ENCODE measurements at regions not wholly inside any gene's neighbourhood (a gene's known extent, or its start where the extent isn't known, plus 50 kb on each side); places are given as distances from the start of the nearest gene placed in this dataset.

- Histone ChIP-seq H3K36me3 (ENCODE audit: control insufficient read depth, insufficient read depth, low read length) (no peaks in the 10 kb centered on the region), H3K27me3 (replicated peaks; ENCODE audit: control insufficient read depth, insufficient read depth, low read length, poor library complexity, severe bottlenecking) (no peaks in the 10 kb centered on the region), H3K27ac (ENCODE audit: insufficient read depth, low read length, poor library complexity, severe bottlenecking) (no peak overlapping the region), H3K9me3 (ENCODE audit: control insufficient read depth, low read length) (no peaks in the 10 kb centered on the region), H3K4me3 (ENCODE audit: insufficient read depth, low read depth, low read length, poor library complexity, severe bottlenecking) (no peak overlapping the region), H3K4me1 (ENCODE audit: control insufficient read depth, insufficient read depth, low read length, poor library complexity, severe bottlenecking) (no peaks in the 10 kb centered on the region)
- DNase-seq, result no peak
Measured at GRCh38 chr21:22762463-22762862, 1764.3 kb downstream of the NCAM2 start.

- Histone ChIP-seq H3K9me3 (ENCODE audit: control insufficient read depth, low read length) (no peaks in the 10 kb centered on the region), H3K27ac (ENCODE audit: insufficient read depth, low read length, poor library complexity, severe bottlenecking) (no peak overlapping the region), H3K4me3 (ENCODE audit: insufficient read depth, low read depth, low read length, poor library complexity, severe bottlenecking) (no peak overlapping the region), H3K4me1 (ENCODE audit: control insufficient read depth, insufficient read depth, low read length, poor library complexity, severe bottlenecking) (no peaks in the 10 kb centered on the region), H3K27me3 (replicated peaks; ENCODE audit: control insufficient read depth, insufficient read depth, low read length, poor library complexity, severe bottlenecking) (no peaks in the 10 kb centered on the region), H3K36me3 (ENCODE audit: control insufficient read depth, insufficient read depth, low read length) (no peaks in the 10 kb centered on the region)
- DNase-seq, result no peak
Measured at GRCh38 chr21:22763442-22763841, 1765.2 kb downstream of the NCAM2 start.

- DNase-seq, result no peak
- Histone ChIP-seq H3K9me3 (ENCODE audit: control insufficient read depth, low read length) (no peaks in the 10 kb centered on the region), H3K36me3 (ENCODE audit: control insufficient read depth, insufficient read depth, low read length) (no peaks in the 10 kb centered on the region), H3K27ac (ENCODE audit: insufficient read depth, low read length, poor library complexity, severe bottlenecking) (no peak overlapping the region), H3K4me3 (ENCODE audit: insufficient read depth, low read depth, low read length, poor library complexity, severe bottlenecking) (no peak overlapping the region), H3K27me3 (replicated peaks; ENCODE audit: control insufficient read depth, insufficient read depth, low read length, poor library complexity, severe bottlenecking) (no peaks in the 10 kb centered on the region), H3K4me1 (ENCODE audit: control insufficient read depth, insufficient read depth, low read length, poor library complexity, severe bottlenecking) (no peaks in the 10 kb centered on the region)
Measured at GRCh38 chr21:22764222-22764621, 1766.0 kb downstream of the NCAM2 start.

- no peaks in the 10 kb centered on the region for H3K9me3 ChIP-seq (ENCODE audit: control insufficient read depth, low read length)
- no peaks in the 10 kb centered on the region for H3K4me1 ChIP-seq (ENCODE audit: control insufficient read depth, insufficient read depth, low read length, poor library complexity, severe bottlenecking)
- DNase-seq, result no peak
- H3K36me3 ChIP-seq (ENCODE audit: control insufficient read depth, insufficient read depth, low read length), result no peaks in the 10 kb centered on the region
- H3K27me3 ChIP-seq (replicated peaks; ENCODE audit: control insufficient read depth, insufficient read depth, low read length, poor library complexity, severe bottlenecking), result no peaks in the 10 kb centered on the region
- H3K4me3 ChIP-seq (ENCODE audit: insufficient read depth, low read depth, low read length, poor library complexity, severe bottlenecking), result no peak overlapping the region
- no peak overlapping the region for H3K27ac ChIP-seq (ENCODE audit: insufficient read depth, low read length, poor library complexity, severe bottlenecking)
Measured at GRCh38 chr21:22791376-22791775, 1793.2 kb downstream of the NCAM2 start.

GRCh38 chr21:22791986-22792560 lies 1793.9 kb downstream of the NCAM2 start:
- Histone ChIP-seq H3K9me3 (ENCODE audit: control insufficient read depth, low read length) (no peaks in the 10 kb centered on the region), H3K4me1 (ENCODE audit: control insufficient read depth, insufficient read depth, low read length, poor library complexity, severe bottlenecking) (no peaks in the 10 kb centered on the region), H3K27ac (ENCODE audit: insufficient read depth, low read length, poor library complexity, severe bottlenecking) (no peak overlapping the region), H3K36me3 (ENCODE audit: control insufficient read depth, insufficient read depth, low read length) (no peaks in the 10 kb centered on the region), H3K27me3 (replicated peaks; ENCODE audit: control insufficient read depth, insufficient read depth, low read length, poor library complexity, severe bottlenecking) (no peaks in the 10 kb centered on the region), H3K4me3 (ENCODE audit: insufficient read depth, low read depth, low read length, poor library complexity, severe bottlenecking) (no peak overlapping the region)
- no peak for DNase-seq

GRCh38 chr21:22795091-22795490 lies 1796.9 kb downstream of the NCAM2 start:
- Histone ChIP-seq H3K27me3 (replicated peaks; ENCODE audit: control insufficient read depth, insufficient read depth, low read length, poor library complexity, severe bottlenecking) (no peaks in the 10 kb centered on the region), H3K36me3 (ENCODE audit: control insufficient read depth, insufficient read depth, low read length) (no peaks in the 10 kb centered on the region), H3K27ac (ENCODE audit: insufficient read depth, low read length, poor library complexity, severe bottlenecking) (no peak overlapping the region), H3K9me3 (ENCODE audit: control insufficient read depth, low read length) (no peaks in the 10 kb centered on the region), H3K4me3 (ENCODE audit: insufficient read depth, low read depth, low read length, poor library complexity, severe bottlenecking) (no peak overlapping the region), H3K4me1 (ENCODE audit: control insufficient read depth, insufficient read depth, low read length, poor library complexity, severe bottlenecking) (no peaks in the 10 kb centered on the region)
- no peak for DNase-seq

GRCh38 chr21:22795644-22796043 lies 1797.4 kb downstream of the NCAM2 start:
- H3K27me3 ChIP-seq (replicated peaks; ENCODE audit: control insufficient read depth, insufficient read depth, low read length, poor library complexity, severe bottlenecking), result no peaks in the 10 kb centered on the region
- H3K4me1 ChIP-seq (ENCODE audit: control insufficient read depth, insufficient read depth, low read length, poor library complexity, severe bottlenecking), result no peaks in the 10 kb centered on the region
- no peaks in the 10 kb centered on the region for H3K9me3 ChIP-seq (ENCODE audit: control insufficient read depth, low read length)
- no peak overlapping the region for H3K27ac ChIP-seq (ENCODE audit: insufficient read depth, low read length, poor library complexity, severe bottlenecking)
- no peaks in the 10 kb centered on the region for H3K36me3 ChIP-seq (ENCODE audit: control insufficient read depth, insufficient read depth, low read length)
- H3K4me3 ChIP-seq (ENCODE audit: insufficient read depth, low read depth, low read length, poor library complexity, severe bottlenecking), result no peak overlapping the region
- DNase-seq, result no peak

- Histone ChIP-seq H3K27ac (ENCODE audit: insufficient read depth, low read length, poor library complexity, severe bottlenecking) (no peak overlapping the region), H3K4me3 (ENCODE audit: insufficient read depth, low read depth, low read length, poor library complexity, severe bottlenecking) (no peak overlapping the region), H3K4me1 (ENCODE audit: control insufficient read depth, insufficient read depth, low read length, poor library complexity, severe bottlenecking) (no peaks in the 10 kb centered on the region), H3K27me3 (replicated peaks; ENCODE audit: control insufficient read depth, insufficient read depth, low read length, poor library complexity, severe bottlenecking) (no peaks in the 10 kb centered on the region), H3K9me3 (ENCODE audit: control insufficient read depth, low read length) (no peaks in the 10 kb centered on the region), H3K36me3 (ENCODE audit: control insufficient read depth, insufficient read depth, low read length) (no peaks in the 10 kb centered on the region)
- DNase-seq, result no peak
Measured at GRCh38 chr21:22796147-22796546, 1797.9 kb downstream of the NCAM2 start.

- H3K36me3 ChIP-seq (ENCODE audit: control insufficient read depth, insufficient read depth, low read length), result no peaks in the 10 kb centered on the region
- DNase-seq, result no peak
- no peaks in the 10 kb centered on the region for H3K9me3 ChIP-seq (ENCODE audit: control insufficient read depth, low read length)
- no peaks in the 10 kb centered on the region for H3K27me3 ChIP-seq (replicated peaks; ENCODE audit: control insufficient read depth, insufficient read depth, low read length, poor library complexity, severe bottlenecking)
- no peak overlapping the region for H3K27ac ChIP-seq (ENCODE audit: insufficient read depth, low read length, poor library complexity, severe bottlenecking)
- no peaks in the 10 kb centered on the region for H3K4me1 ChIP-seq (ENCODE audit: control insufficient read depth, insufficient read depth, low read length, poor library complexity, severe bottlenecking)
- no peak overlapping the region for H3K4me3 ChIP-seq (ENCODE audit: insufficient read depth, low read depth, low read length, poor library complexity, severe bottlenecking)
Measured at GRCh38 chr21:22804151-22804550, 1805.9 kb downstream of the NCAM2 start.

- H3K27me3 ChIP-seq (replicated peaks; ENCODE audit: control insufficient read depth, insufficient read depth, low read length, poor library complexity, severe bottlenecking), result no peaks in the 10 kb centered on the region
- no peaks in the 10 kb centered on the region for H3K9me3 ChIP-seq (ENCODE audit: control insufficient read depth, low read length)
- H3K4me1 ChIP-seq (ENCODE audit: control insufficient read depth, insufficient read depth, low read length, poor library complexity, severe bottlenecking), result no peaks in the 10 kb centered on the region
- no peak for DNase-seq
- no peaks in the 10 kb centered on the region for H3K36me3 ChIP-seq (ENCODE audit: control insufficient read depth, insufficient read depth, low read length)
- no peak overlapping the region for H3K4me3 ChIP-seq (ENCODE audit: insufficient read depth, low read depth, low read length, poor library complexity, severe bottlenecking)
- no peak overlapping the region for H3K27ac ChIP-seq (ENCODE audit: insufficient read depth, low read length, poor library complexity, severe bottlenecking)
Measured at GRCh38 chr21:22806278-22806677, 1808.1 kb downstream of the NCAM2 start.

All from effector memory CD4-positive, alpha-beta T cell (primary cell).